Mesothelial cell of epicardium (in vitro differentiated cells): ENCODE measurements at regions not wholly inside any gene's neighbourhood (a gene's known extent, or its start where the extent isn't known, plus 50 kb on each side); places are given as distances from the start of the nearest gene placed in this dataset.
"Not testable (repeated sequence)": the region's sequence is repeated elsewhere in the genome, so short reads cannot be mapped to it uniquely, and the experiment has no call there.

Source experiments
- DNase-seq, 2 experiments: peaks; one replicate each; pipeline ENCODE4 v3.0.0; 2021; ENCODE audit warnings: low spot score in 2 of 2; ENCODE audit not compliant: unreplicated experiment in 2 of 2
- H3K27ac Mint-ChIP-seq: 2 replicates; pipeline ENCODE4 v1.8.0; 2021; ENCODE audit warnings: mixed read lengths
- H3K27me3 Mint-ChIP-seq: 2 replicates; pipeline ENCODE4 v1.8.0; 2021; ENCODE audit warnings: low read depth, mixed read lengths
- H3K36me3 Mint-ChIP-seq: 2 replicates; pipeline ENCODE4 v1.8.0; 2021; ENCODE audit warnings: mixed read lengths
- H3K4me1 Mint-ChIP-seq: 2 replicates; pipeline ENCODE4 v1.8.0; 2021; ENCODE audit warnings: mixed read lengths
- H3K4me3 Mint-ChIP-seq: 2 replicates; pipeline ENCODE4 v1.8.0; 2021; ENCODE audit warnings: mild to moderate bottlenecking, moderate library complexity, mixed read lengths
- H3K9me3 Mint-ChIP-seq: 2 replicates; pipeline ENCODE4 v1.8.0; 2021; ENCODE audit warnings: mixed read lengths
- TF ChIP-seq, protein P1 (sequence below): fragments of 200-600 bp; sonication (generic); IDR thresholded peaks from one replicate; pipeline ENCODE4 v1.5.0; 2021; ENCODE audit warnings: antibody characterized with exemption; ENCODE audit not compliant: unreplicated experiment

DNA sequence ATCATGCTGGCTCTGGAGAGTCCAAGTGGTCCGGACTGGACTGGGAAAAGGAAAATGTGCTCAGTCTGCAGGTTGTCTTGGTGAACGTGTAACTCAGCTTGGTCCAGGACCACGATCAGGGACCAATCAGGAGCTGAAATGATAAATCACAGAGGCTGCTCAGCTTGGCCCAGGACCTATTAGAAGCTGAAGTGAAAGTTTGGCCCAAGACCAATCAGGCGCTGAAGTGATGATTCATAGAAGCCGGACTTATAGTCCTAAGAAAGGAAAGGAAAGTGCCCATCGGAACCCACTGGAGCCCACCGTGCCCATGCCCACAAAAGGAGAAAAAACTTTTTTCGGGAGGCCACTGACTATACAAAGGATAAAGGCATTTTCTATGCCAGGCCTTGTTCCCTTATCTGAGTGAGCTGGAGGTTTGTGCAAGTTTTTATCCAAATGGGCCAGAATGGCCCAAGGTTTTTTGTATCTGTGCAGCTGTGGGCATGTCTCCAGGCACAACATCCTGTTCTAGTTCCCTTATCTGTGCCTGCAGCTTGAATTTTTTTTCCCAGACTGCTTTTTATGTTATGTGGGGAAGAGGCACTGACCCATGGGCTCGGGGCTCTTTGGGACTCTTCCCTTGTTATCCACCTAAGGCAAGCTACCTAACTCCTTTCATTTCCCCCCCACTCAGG, 194.4 kb downstream of the FAM133A start:
- no peaks in the 10 kb centered on the region for H3K4me1 Mint-ChIP-seq
- no peaks in the 10 kb centered on the region for H3K36me3 Mint-ChIP-seq
- no peak for DNase-seq
- peaks cover 13% of the 10 kb centered on the region for H3K27me3 Mint-ChIP-seq
- no peaks in the 10 kb centered on the region for H3K9me3 Mint-ChIP-seq
- TF ChIP-seq, protein P1, sequence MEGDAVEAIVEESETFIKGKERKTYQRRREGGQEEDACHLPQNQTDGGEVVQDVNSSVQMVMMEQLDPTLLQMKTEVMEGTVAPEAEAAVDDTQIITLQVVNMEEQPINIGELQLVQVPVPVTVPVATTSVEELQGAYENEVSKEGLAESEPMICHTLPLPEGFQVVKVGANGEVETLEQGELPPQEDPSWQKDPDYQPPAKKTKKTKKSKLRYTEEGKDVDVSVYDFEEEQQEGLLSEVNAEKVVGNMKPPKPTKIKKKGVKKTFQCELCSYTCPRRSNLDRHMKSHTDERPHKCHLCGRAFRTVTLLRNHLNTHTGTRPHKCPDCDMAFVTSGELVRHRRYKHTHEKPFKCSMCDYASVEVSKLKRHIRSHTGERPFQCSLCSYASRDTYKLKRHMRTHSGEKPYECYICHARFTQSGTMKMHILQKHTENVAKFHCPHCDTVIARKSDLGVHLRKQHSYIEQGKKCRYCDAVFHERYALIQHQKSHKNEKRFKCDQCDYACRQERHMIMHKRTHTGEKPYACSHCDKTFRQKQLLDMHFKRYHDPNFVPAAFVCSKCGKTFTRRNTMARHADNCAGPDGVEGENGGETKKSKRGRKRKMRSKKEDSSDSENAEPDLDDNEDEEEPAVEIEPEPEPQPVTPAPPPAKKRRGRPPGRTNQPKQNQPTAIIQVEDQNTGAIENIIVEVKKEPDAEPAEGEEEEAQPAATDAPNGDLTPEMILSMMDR: no peak
- H3K4me3 Mint-ChIP-seq: no peak overlapping the region
- no peak overlapping the region for H3K27ac Mint-ChIP-seq

- H3K9me3 Mint-ChIP-seq: peaks cover 32% of the 10 kb centered on the region
- DNase-seq: no peak
- peaks cover 10% of the 10 kb centered on the region for H3K36me3 Mint-ChIP-seq
- no peak overlapping the region for H3K27ac Mint-ChIP-seq
- peaks cover 18% of the 10 kb centered on the region for H3K27me3 Mint-ChIP-seq
- H3K4me1 Mint-ChIP-seq: no peaks in the 10 kb centered on the region
- TF ChIP-seq, protein P1: peak; percentile 67
- no peak overlapping the region for H3K4me3 Mint-ChIP-seq
Measured at GRCh38 chrX:93874554-93874953, 200.5 kb downstream of the FAM133A start.

DNA sequence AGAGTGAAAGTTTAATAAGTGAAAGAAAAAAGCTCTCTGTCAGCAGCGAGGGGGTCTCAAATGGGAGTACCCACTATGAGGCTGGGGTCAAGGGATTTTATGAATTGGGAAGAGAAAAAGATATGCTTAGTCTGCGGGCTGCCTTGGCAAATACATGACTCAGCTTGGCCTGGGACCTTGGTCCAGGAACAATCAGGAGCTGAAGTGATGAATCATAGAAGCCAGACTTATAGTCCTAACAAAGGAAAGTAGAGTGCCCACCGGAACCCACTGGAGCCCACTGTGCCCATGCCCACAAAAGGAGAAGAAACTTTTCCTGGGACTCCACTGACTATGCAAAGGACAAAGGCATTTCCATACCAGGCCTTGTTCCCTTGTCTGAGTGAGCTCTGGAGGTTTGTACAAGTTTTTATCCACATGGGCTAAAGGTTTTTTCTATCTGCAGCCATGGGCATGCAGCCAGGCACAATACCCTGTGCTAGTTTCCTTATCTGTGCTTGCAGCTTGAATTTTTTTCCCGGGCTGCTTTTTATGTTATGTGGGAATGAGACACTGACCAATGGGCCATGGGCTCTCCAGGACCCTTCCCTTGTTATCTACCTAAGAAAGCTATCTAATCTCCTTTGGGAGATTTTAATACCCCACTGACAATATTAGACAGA, 201.7 kb downstream of the FAM133A start:
- no peaks in the 10 kb centered on the region for H3K4me1 Mint-ChIP-seq
- H3K36me3 Mint-ChIP-seq: peaks cover 10% of the 10 kb centered on the region

GRCh38 chrX:93921041-93921440, 247.0 kb downstream of the FAM133A start:
- H3K4me1 Mint-ChIP-seq, H3K27me3 Mint-ChIP-seq, H3K9me3 Mint-ChIP-seq, H3K27ac Mint-ChIP-seq, H3K4me3 Mint-ChIP-seq, H3K36me3 Mint-ChIP-seq, DNase-seq: not testable (repeated sequence)

More for the DNA sequence above, 201.7 kb downstream of the FAM133A start:
- H3K4me3 Mint-ChIP-seq: no peak overlapping the region
- H3K27me3 Mint-ChIP-seq: peaks cover 18% of the 10 kb centered on the region
- DNase-seq: no peak
- TF ChIP-seq, protein P1: no peak
- no peak overlapping the region for H3K27ac Mint-ChIP-seq
- H3K9me3 Mint-ChIP-seq: peaks cover 41% of the 10 kb centered on the region

- peaks cover 10% of the 10 kb centered on the region for H3K4me1 Mint-ChIP-seq
- H3K36me3 Mint-ChIP-seq: peaks cover 1% of the 10 kb centered on the region
- peaks cover 11% of the 10 kb centered on the region for H3K9me3 Mint-ChIP-seq
- no peaks in the 10 kb centered on the region for H3K27me3 Mint-ChIP-seq
- TF ChIP-seq, protein P1: no peak
- peak overlapping the region; percentile 53 for H3K27ac Mint-ChIP-seq
- no peak for DNase-seq
- no peak overlapping the region for H3K4me3 Mint-ChIP-seq
Measured at GRCh38 chrX:93932471-93933220, 258.6 kb downstream of the FAM133A start.

DNA sequence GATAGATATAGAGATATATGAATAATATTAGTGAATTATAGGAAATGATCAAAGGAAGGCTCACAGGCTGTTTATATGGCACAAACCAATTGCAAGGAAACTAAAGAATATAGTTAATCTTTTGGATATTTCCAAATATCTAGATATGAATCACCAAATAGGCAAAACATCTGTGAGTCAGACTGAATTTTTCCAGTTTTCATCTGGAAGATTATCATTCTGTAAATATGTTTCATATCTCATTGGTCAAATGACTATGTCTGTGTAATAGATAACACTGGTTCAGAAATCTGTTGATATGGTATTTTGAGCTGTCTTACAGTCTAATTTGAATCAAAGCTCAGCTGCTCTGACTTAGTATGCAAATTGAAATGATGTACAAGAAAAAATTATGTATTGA, 303.6 kb downstream of the FAM133A start:
- H3K27ac Mint-ChIP-seq: no peak overlapping the region
- peaks cover 23% of the 10 kb centered on the region for H3K9me3 Mint-ChIP-seq
- TF ChIP-seq, protein P1: no peak

More for the DNA sequence above, 303.6 kb downstream of the FAM133A start:
- no peak overlapping the region for H3K4me3 Mint-ChIP-seq
- no peaks in the 10 kb centered on the region for H3K27me3 Mint-ChIP-seq
- H3K4me1 Mint-ChIP-seq: no peaks in the 10 kb centered on the region
- peaks cover 2% of the 10 kb centered on the region for H3K36me3 Mint-ChIP-seq
- DNase-seq: no peak
